ENCODE measurements at regions not wholly inside any gene's neighbourhood (a gene's known extent, or its start where the extent isn't known, plus 50 kb on each side); places are given as distances from the start of the nearest gene placed in this dataset.

DNA sequence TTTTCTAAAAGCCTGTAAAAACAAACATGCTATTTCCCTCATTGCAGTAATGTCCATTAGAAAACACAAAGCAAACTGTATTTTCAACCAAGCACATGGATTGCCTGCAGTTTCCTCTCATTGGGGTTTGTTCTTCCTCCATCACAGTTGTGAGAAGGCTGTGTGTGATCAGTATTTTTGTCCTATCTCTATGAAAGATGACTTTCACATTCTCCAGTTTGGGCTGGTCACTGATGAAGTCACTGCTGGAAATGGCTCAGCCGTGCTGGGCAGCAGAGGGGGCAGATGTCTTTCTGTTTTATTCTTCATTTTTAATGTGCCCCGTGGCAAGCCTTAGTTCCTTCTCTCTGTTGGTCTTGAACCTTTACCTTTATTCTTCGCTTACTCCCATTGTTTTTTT lies 288.9 kb upstream of the MPDZ start:
- TF ChIP-seq, protein P1, sequence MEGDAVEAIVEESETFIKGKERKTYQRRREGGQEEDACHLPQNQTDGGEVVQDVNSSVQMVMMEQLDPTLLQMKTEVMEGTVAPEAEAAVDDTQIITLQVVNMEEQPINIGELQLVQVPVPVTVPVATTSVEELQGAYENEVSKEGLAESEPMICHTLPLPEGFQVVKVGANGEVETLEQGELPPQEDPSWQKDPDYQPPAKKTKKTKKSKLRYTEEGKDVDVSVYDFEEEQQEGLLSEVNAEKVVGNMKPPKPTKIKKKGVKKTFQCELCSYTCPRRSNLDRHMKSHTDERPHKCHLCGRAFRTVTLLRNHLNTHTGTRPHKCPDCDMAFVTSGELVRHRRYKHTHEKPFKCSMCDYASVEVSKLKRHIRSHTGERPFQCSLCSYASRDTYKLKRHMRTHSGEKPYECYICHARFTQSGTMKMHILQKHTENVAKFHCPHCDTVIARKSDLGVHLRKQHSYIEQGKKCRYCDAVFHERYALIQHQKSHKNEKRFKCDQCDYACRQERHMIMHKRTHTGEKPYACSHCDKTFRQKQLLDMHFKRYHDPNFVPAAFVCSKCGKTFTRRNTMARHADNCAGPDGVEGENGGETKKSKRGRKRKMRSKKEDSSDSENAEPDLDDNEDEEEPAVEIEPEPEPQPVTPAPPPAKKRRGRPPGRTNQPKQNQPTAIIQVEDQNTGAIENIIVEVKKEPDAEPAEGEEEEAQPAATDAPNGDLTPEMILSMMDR (conservative IDR thresholded peaks at IDR 0.05; ENCODE audit: low read depth in 2 of 2) = no peak
- TF ChIP-seq CREB1 (CRISPR knock-in tag; IDR thresholded peaks at IDR 0.05; ENCODE audit: low read depth) (no peak), EZH2phosphoT487 (IDR thresholded peaks at IDR 0.05; ENCODE audit: unreplicated experiment) (no peak), POLR2AphosphoS5 (IDR thresholded peaks at IDR 0.05; ENCODE audit: low read depth) (no peak), EZH2 (IDR thresholded peaks at IDR 0.05; ENCODE audit: low read depth, unreplicated experiment) (no peak), JUNB (IDR thresholded peaks at IDR 0.05; ENCODE audit: unreplicated experiment) (no peak), NANOG (IDR thresholded peaks at IDR 0.05; ENCODE audit: borderline replicate concordance) (no peak), ZNF331 (CRISPR knock-in tag; IDR thresholded peaks at IDR 0.05; ENCODE audit: low read depth) (no peak), ZNF114 (CRISPR knock-in tag; IDR thresholded peaks at IDR 0.05) (no peak)
- TF ChIP-seq, protein P2, sequence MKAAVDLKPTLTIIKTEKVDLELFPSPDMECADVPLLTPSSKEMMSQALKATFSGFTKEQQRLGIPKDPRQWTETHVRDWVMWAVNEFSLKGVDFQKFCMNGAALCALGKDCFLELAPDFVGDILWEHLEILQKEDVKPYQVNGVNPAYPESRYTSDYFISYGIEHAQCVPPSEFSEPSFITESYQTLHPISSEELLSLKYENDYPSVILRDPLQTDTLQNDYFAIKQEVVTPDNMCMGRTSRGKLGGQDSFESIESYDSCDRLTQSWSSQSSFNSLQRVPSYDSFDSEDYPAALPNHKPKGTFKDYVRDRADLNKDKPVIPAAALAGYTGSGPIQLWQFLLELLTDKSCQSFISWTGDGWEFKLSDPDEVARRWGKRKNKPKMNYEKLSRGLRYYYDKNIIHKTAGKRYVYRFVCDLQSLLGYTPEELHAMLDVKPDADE (IDR thresholded peaks at IDR 0.05) = no peak
- TF ChIP-seq, protein P3, sequence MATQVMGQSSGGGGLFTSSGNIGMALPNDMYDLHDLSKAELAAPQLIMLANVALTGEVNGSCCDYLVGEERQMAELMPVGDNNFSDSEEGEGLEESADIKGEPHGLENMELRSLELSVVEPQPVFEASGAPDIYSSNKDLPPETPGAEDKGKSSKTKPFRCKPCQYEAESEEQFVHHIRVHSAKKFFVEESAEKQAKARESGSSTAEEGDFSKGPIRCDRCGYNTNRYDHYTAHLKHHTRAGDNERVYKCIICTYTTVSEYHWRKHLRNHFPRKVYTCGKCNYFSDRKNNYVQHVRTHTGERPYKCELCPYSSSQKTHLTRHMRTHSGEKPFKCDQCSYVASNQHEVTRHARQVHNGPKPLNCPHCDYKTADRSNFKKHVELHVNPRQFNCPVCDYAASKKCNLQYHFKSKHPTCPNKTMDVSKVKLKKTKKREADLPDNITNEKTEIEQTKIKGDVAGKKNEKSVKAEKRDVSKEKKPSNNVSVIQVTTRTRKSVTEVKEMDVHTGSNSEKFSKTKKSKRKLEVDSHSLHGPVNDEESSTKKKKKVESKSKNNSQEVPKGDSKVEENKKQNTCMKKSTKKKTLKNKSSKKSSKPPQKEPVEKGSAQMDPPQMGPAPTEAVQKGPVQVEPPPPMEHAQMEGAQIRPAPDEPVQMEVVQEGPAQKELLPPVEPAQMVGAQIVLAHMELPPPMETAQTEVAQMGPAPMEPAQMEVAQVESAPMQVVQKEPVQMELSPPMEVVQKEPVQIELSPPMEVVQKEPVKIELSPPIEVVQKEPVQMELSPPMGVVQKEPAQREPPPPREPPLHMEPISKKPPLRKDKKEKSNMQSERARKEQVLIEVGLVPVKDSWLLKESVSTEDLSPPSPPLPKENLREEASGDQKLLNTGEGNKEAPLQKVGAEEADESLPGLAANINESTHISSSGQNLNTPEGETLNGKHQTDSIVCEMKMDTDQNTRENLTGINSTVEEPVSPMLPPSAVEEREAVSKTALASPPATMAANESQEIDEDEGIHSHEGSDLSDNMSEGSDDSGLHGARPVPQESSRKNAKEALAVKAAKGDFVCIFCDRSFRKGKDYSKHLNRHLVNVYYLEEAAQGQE (IDR thresholded peaks at IDR 0.05; ENCODE audit: unreplicated experiment) = no peak

Measured in GM23338 (cell line).